Aorta (tissue), 5 donors: ENCODE measurements at regions not wholly inside any gene's neighbourhood (a gene's known extent, or its start where the extent isn't known, plus 50 kb on each side); places are given as distances from the start of the nearest gene placed in this dataset.

Experiments used
- ATAC-seq: fragments of 200-7000 bp; cut with Tn5 transposase; one replicate; pipeline ENCODE4 v1.9.1; 2022; ENCODE audit warnings: moderate library complexity; ENCODE audit not compliant: low FRiP score
- DNase-seq, 2 donors: peaks; one replicate each; pipeline ENCODE4 v3.0.0-alpha.2; 2020
- H3K27ac ChIP-seq, 2 donors: one replicate each; pipeline ENCODE4 v1.5.1; 2013; ENCODE audit warnings: low read length in 2 of 2, mild to moderate bottlenecking in 2 of 2, moderate library complexity in 2 of 2, control low read depth in 1 of 2, inconsistent platforms in 1 of 2, low read depth in 1 of 2
- H3K27me3 ChIP-seq, 2 donors: one replicate each; pipeline ENCODE4 v1.6.1; 2013; ENCODE audit warnings: control low read depth in 1 of 2, low read length in 1 of 2, mild to moderate bottlenecking in 1 of 2, moderate library complexity in 1 of 2; ENCODE audit not compliant: insufficient read depth in 2 of 2, control insufficient read depth in 1 of 2
- H3K36me3 ChIP-seq, 2 donors: one replicate each; pipeline ENCODE4 v1.6.1; 2013; ENCODE audit warnings: control low read depth in 1 of 2, low read length in 1 of 2, mild to moderate bottlenecking in 1 of 2; ENCODE audit not compliant: insufficient read depth in 2 of 2, control insufficient read depth in 1 of 2
- H3K4me1 ChIP-seq, 2 donors: one replicate each; pipeline ENCODE4 v1.6.1; 2013; ENCODE audit warnings: low read length in 2 of 2, control low read depth in 1 of 2, mild to moderate bottlenecking in 1 of 2, moderate library complexity in 1 of 2; ENCODE audit not compliant: insufficient read depth in 2 of 2, control insufficient read depth in 1 of 2
- H3K4me3 ChIP-seq, 2 donors: one replicate each; pipeline ENCODE4 v1.5.1; 2013; ENCODE audit warnings: low read length in 2 of 2, control low read depth in 1 of 2, mild to moderate bottlenecking in 1 of 2
- H3K9me3 ChIP-seq: one replicate; pipeline ENCODE4 v1.6.1; 2013; ENCODE audit warnings: mild to moderate bottlenecking, low read length; ENCODE audit not compliant: control insufficient read depth
- WGBS, 2 donors: extraction: QIAGEN DNeasy Blood & Tissue Kit; methylation state at CpG; one replicate each; pipeline ENCODE4 v1.1.7; 2013; 5-methylcytosine and 5-hydroxymethylcytosine counted together
- intact Hi-C, 2 donors: fragments of 100-400 bp; cut with DNase I; formaldehyde crosslinking; loops; one replicate each; pipeline versions ENCODE4 v1.14.2 to v1.15.0; 2022
- donor health status: healthy with polysubstance abuse.
- donor health status: Bipolar disorder and iron deficiency.
- donor health status: DM: no; HTN: no; CAD: no.
- donor health status: DM: no; HTN: no; CAD: no.
- donor health status: DM: yes; HTN: yes; CAD: no.

GRCh38 chr2:204437408-204437807, 107.9 kb upstream of the PARD3B start:
- intact Hi-C loops = no loop called here

GRCh38 chr2:204437815-204438756, 107.2 kb upstream of the PARD3B start:
- intact Hi-C loops = no loop called here
- peak in 1 of 2 donors; percentile 67 for DNase-seq
- Histone ChIP-seq H3K9me3 (peaks cover 1% of the 10 kb centered on the region), H3K27ac (no peak overlapping the region), H3K36me3 (no peaks in the 10 kb centered on the region), H3K4me1 (no peaks in the 10 kb centered on the region), H3K4me3 (no peak overlapping the region), H3K27me3 (no peaks in the 10 kb centered on the region)
- no peak for ATAC-seq
- 86% methylated on average over 18 of the region's 18 CpGs for WGBS, 2 donors

More at GRCh38 chr2:204437408-204437807, 107.9 kb upstream of the PARD3B start:
- ATAC-seq (no peak), DNase-seq (no peak)
- Histone ChIP-seq H3K36me3 (no peaks in the 10 kb centered on the region), H3K27me3 (no peaks in the 10 kb centered on the region), H3K9me3 (peaks cover 2% of the 10 kb centered on the region), H3K4me1 (no peaks in the 10 kb centered on the region), H3K4me3 (no peak overlapping the region), H3K27ac (no peak overlapping the region)
- WGBS, 2 donors = 52 to 56% methylated on average over 4 to 5 of the region's 5 CpGs

GRCh38 chr2:204441316-204441715, 104.0 kb upstream of the PARD3B start:
- no peaks in the 10 kb centered on the region for H3K4me1 ChIP-seq
- no peak overlapping the region for H3K4me3 ChIP-seq
- no peak overlapping the region for H3K27ac ChIP-seq
- H3K27me3 ChIP-seq = no peaks in the 10 kb centered on the region
- ATAC-seq (no peak), DNase-seq (no peak)
- no peaks in the 10 kb centered on the region for H3K36me3 ChIP-seq
- peaks cover 2% of the 10 kb centered on the region for H3K9me3 ChIP-seq
- intact Hi-C loops = no loop called here

GRCh38 chr2:204445149-204445548, 100.1 kb upstream of the PARD3B start:
- no peak for ATAC-seq
- no peak for DNase-seq
- H3K4me1 ChIP-seq = no peaks in the 10 kb centered on the region
- WGBS, 2 donors = 89% methylated on average over 3 of the region's 3 CpGs
- H3K27me3 ChIP-seq = no peaks in the 10 kb centered on the region
- peaks cover 2% of the 10 kb centered on the region for H3K9me3 ChIP-seq
- intact Hi-C loops = no loop called here
- no peak overlapping the region for H3K27ac ChIP-seq
- no peak overlapping the region for H3K4me3 ChIP-seq
- H3K36me3 ChIP-seq = no peaks in the 10 kb centered on the region

GRCh38 chr2:204447722-204448121, 97.6 kb upstream of the PARD3B start:
- ATAC-seq = no peak
- intact Hi-C loops = no loop called here
- no peak for DNase-seq
- WGBS, 2 donors = 93% methylated on average over 2 of the region's 2 CpGs
- Histone ChIP-seq H3K9me3 (peaks cover 2% of the 10 kb centered on the region), H3K36me3 (no peaks in the 10 kb centered on the region), H3K4me3 (no peak overlapping the region), H3K27me3 (no peaks in the 10 kb centered on the region), H3K27ac (no peak overlapping the region), H3K4me1 (peaks cover 0 to 2% of the 10 kb centered on the region in 2 donors)

- Histone ChIP-seq H3K4me1 (peaks cover 0 to 2% of the 10 kb centered on the region in 2 donors), H3K4me3 (no peak overlapping the region), H3K36me3 (no peaks in the 10 kb centered on the region), H3K27me3 (no peaks in the 10 kb centered on the region), H3K9me3 (no peaks in the 10 kb centered on the region), H3K27ac (no peak overlapping the region)
- 89 to 91% methylated on average over 3 of the region's 3 CpGs for WGBS, 2 donors
- ATAC-seq (no peak), DNase-seq (no peak)
- intact Hi-C loops = loop anchor here in 1 of 2 donors (10.0 kb wide), 1 partner anchor 95 kb away; the partner anchor contains the start of gene PARD3B
Observed at GRCh38 chr2:204449977-204450376, 95.3 kb upstream of the PARD3B start.

- ATAC-seq (no peak), DNase-seq (no peak)
- no peaks in the 10 kb centered on the region for H3K27me3 ChIP-seq
- no peak overlapping the region for H3K27ac ChIP-seq
- H3K4me1 ChIP-seq = peaks cover 0 to 2% of the 10 kb centered on the region in 2 donors
- WGBS, 2 donors = 49 to 54% methylated on average over 2 of the region's 2 CpGs
- H3K4me3 ChIP-seq = no peak overlapping the region
- H3K36me3 ChIP-seq = no peaks in the 10 kb centered on the region
- intact Hi-C loops = loop anchor here in 1 of 2 donors (10.0 kb wide), 1 partner anchor 93 kb away; the partner anchor contains the start of gene PARD3B
- H3K9me3 ChIP-seq = no peaks in the 10 kb centered on the region
Observed at GRCh38 chr2:204451766-204452165, 93.5 kb upstream of the PARD3B start.

GRCh38 chr2:204452464-204453023, 92.7 kb upstream of the PARD3B start:
- peak in 1 of 2 donors; percentile 53 for DNase-seq
- H3K27ac ChIP-seq = peak overlapping the region; percentile 8 to 53
- WGBS, 2 donors = 7 to 11% methylated on average over 7 of the region's 7 CpGs
- H3K4me1 ChIP-seq = peaks cover 0 to 2% of the 10 kb centered on the region in 2 donors
- H3K36me3 ChIP-seq = no peaks in the 10 kb centered on the region
- H3K27me3 ChIP-seq = no peaks in the 10 kb centered on the region
- ATAC-seq = peak; percentile 78
- intact Hi-C loops = loop anchor here in 1 of 2 donors (10.0 kb wide), 1 partner anchor 92 kb away; the partner anchor contains the start of gene PARD3B
- no peak overlapping the region for H3K4me3 ChIP-seq
- H3K9me3 ChIP-seq = no peaks in the 10 kb centered on the region
